ENCODE measurements at regions not wholly inside any gene's neighbourhood (a gene's known extent, or its start where the extent isn't known, plus 50 kb on each side); places are given as distances from the start of the nearest gene placed in this dataset.
A peak's percentile ranks its signal among the peaks of the same experiment; 100 is the strongest.

- no peak for DNase-seq (ENCODE audit: low spot score)
These were observed 58.4 kb downstream of the SLC25A47 start for GRCh38 chr14:100381395-100382105.

GRCh38 chr14:100382106-100382455 lies 58.9 kb downstream of the SLC25A47 start:
- DNase-seq (ENCODE audit: low spot score), result no peak

GRCh38 chr14:100383727-100384158 lies 60.6 kb downstream of the SLC25A47 start:
- DNase-seq (ENCODE audit: low spot score), result peak; percentile 78

GRCh38 chr14:100384277-100384676 lies 61.1 kb downstream of the SLC25A47 start:
- no peak for DNase-seq (ENCODE audit: low spot score)

GRCh38 chr14:100384819-100385813 lies 62.0 kb downstream of the SLC25A47 start:
- DNase-seq (ENCODE audit: low spot score), result peak; percentile 14

- DNase-seq (ENCODE audit: low spot score), result no peak
These were observed 63.0 kb downstream of the SLC25A47 start for GRCh38 chr14:100386121-100386520.

- no peak for DNase-seq (ENCODE audit: low spot score)
These were observed 63.7 kb downstream of the SLC25A47 start for GRCh38 chr14:100386846-100387245.

GRCh38 chr14:100387450-100387849 lies 64.3 kb downstream of the SLC25A47 start:
- DNase-seq (ENCODE audit: low spot score), result no peak

GRCh38 chr14:100388103-100389054 lies 65.2 kb downstream of the SLC25A47 start:
- DNase-seq (ENCODE audit: low spot score), result no peak

GRCh38 chr14:100389497-100390104 lies 66.5 kb downstream of the SLC25A47 start:
- DNase-seq (ENCODE audit: low spot score), result no peak

- no peak for DNase-seq (ENCODE audit: low spot score)
These were observed 68.0 kb downstream of the SLC25A47 start for GRCh38 chr14:100391173-100391572.

- no peak for DNase-seq (ENCODE audit: low spot score)
These were observed 68.6 kb downstream of the SLC25A47 start for GRCh38 chr14:100391724-100392123.

GRCh38 chr14:100392356-100392755 lies 69.2 kb downstream of the SLC25A47 start:
- no peak for DNase-seq (ENCODE audit: low spot score)

- no peak for DNase-seq (ENCODE audit: low spot score)
These were observed 70.2 kb downstream of the SLC25A47 start for GRCh38 chr14:100393362-100393761.

- DNase-seq (ENCODE audit: low spot score), result no peak
These were observed 71.0 kb downstream of the SLC25A47 start for GRCh38 chr14:100393906-100394732.

- no peak for DNase-seq (ENCODE audit: low spot score)
These were observed 71.9 kb downstream of the SLC25A47 start for GRCh38 chr14:100394886-100395672.

- no peak for DNase-seq (ENCODE audit: low spot score)
These were observed 73.2 kb downstream of the SLC25A47 start for GRCh38 chr14:100396266-100396795.

GRCh38 chr14:100397005-100397404 lies 73.9 kb downstream of the SLC25A47 start:
- DNase-seq (ENCODE audit: low spot score), result no peak

GRCh38 chr14:100398044-100398443 lies 74.9 kb downstream of the SLC25A47 start:
- DNase-seq (ENCODE audit: low spot score), result no peak
